K562 (cell line): ENCODE measurements at regions not wholly inside any gene's neighbourhood (a gene's known extent, or its start where the extent isn't known, plus 50 kb on each side); places are given as distances from the start of the nearest gene placed in this dataset.

ENCODE experiments used
- ARID1B ChIP-seq: fragments of 450-650 bp; IDR thresholded peaks from 2 replicates; pipeline ENCODE4 v1.6.1; 2016; ENCODE audit warnings: antibody characterized with exemption, mild to moderate bottlenecking, inconsistent platforms
- CSDE1 ChIP-seq, 2 experiments: fragments of 450-650 bp; IDR thresholded peaks; 2 replicates each; pipeline ENCODE4 v1.6.1; 2016; ENCODE audit warnings: mild to moderate bottlenecking in 1 of 2
- DDX20 ChIP-seq: fragments of 450-650 bp; IDR thresholded peaks from 2 replicates; pipeline ENCODE4 v1.6.1; 2016; ENCODE audit warnings: missing genetic modification characterization, low read depth, mild to moderate bottlenecking, missing compliant biosample characterization, moderate library complexity
- HIVEP1 ChIP-seq: fragments of 250-450 bp; sonication (Bioruptor Pico); IDR thresholded peaks from 2 replicates; pipeline ENCODE4 v1.4.0; 2020; ENCODE audit warnings: mild to moderate bottlenecking
- MAX ChIP-seq: sonication (generic); formaldehyde crosslinking; IDR thresholded peaks from 2 replicates; pipeline ENCODE4 v1.9.0; 2022; ENCODE audit warnings: mild to moderate bottlenecking, missing genetic modification reagents
- MLX ChIP-seq, 2 experiments: fragments of 450-650 bp in 1 of 2; sonication (generic) in 1 of 2; formaldehyde crosslinking; conservative IDR thresholded peaks; 2 replicates each; pipeline versions ENCODE4 v1.4.0 to v1.8.1; 2020 to 2022; ENCODE audit warnings: mild to moderate bottlenecking in 1 of 2, missing genetic modification reagents in 1 of 2
- MNT ChIP-seq, 2 experiments: fragments of 450-650 bp; conservative IDR thresholded peaks; 2 replicates each; pipeline ENCODE4 v1.6.1; 2017; ENCODE audit warnings: mild to moderate bottlenecking in 2 of 2, moderate library complexity in 2 of 2
- NCOA2 ChIP-seq, 2 experiments: fragments of 450-650 bp; IDR thresholded peaks; 2 replicates each; pipeline ENCODE4 v1.6.1; 2018; ENCODE audit warnings: mild to moderate bottlenecking in 2 of 2, moderate library complexity in 1 of 2; ENCODE audit not compliant: partially characterized antibody in 2 of 2
- NCOA6 ChIP-seq: fragments of 450-650 bp; IDR thresholded peaks from 2 replicates; pipeline ENCODE4 v1.6.1; 2017; ENCODE audit warnings: mild to moderate bottlenecking
- NFRKB ChIP-seq: fragments of 450-650 bp; IDR thresholded peaks from 2 replicates; pipeline ENCODE4 v1.6.1; 2016; ENCODE audit warnings: low read depth
- NR3C1 ChIP-seq: sonication (generic); formaldehyde crosslinking; IDR thresholded peaks from 2 replicates; pipeline ENCODE4 v1.8.1; 2022; ENCODE audit warnings: missing genetic modification reagents
- NUFIP1 ChIP-seq: fragments of 450-650 bp; IDR thresholded peaks from 2 replicates; pipeline ENCODE4 v1.6.1; 2018; ENCODE audit not compliant: partially characterized antibody
- PTTG1 ChIP-seq: fragments of 450-650 bp; IDR thresholded peaks from 2 replicates; pipeline ENCODE4 v1.6.1; 2016; ENCODE audit warnings: low read depth, mild to moderate bottlenecking, missing genetic modification characterization, missing compliant biosample characterization
- RAD51 ChIP-seq: fragments of 450-650 bp; IDR thresholded peaks from 2 replicates; pipeline ENCODE4 v1.7.1; 2016; ENCODE audit warnings: low read depth, mild to moderate bottlenecking, borderline replicate concordance
- TCFL5 ChIP-seq: fragments of 250-450 bp; sonication (Bioruptor Pico); conservative IDR thresholded peaks from 2 replicates; pipeline ENCODE4 v1.6.1; 2021; ENCODE audit warnings: mild to moderate bottlenecking, moderate library complexity, matching md5 sums
- TOE1 ChIP-seq, 2 experiments: fragments of 450-650 bp in 1 of 2; sonication (generic) in 1 of 2; formaldehyde crosslinking in 1 of 2; IDR thresholded peaks; 2 replicates each; pipeline versions ENCODE4 v1.7.1 to v1.8.0; 2016 to 2022; ENCODE audit warnings: borderline replicate concordance in 2 of 2, mild to moderate bottlenecking in 2 of 2, antibody characterized with exemption in 1 of 2, inconsistent platforms in 1 of 2, low read depth in 1 of 2, missing genetic modification reagents in 1 of 2, moderate library complexity in 1 of 2
- USF1 ChIP-seq: sonication (generic); formaldehyde crosslinking; IDR thresholded peaks from 2 replicates; pipeline ENCODE4 v1.9.0; 2022; ENCODE audit warnings: mild to moderate bottlenecking, missing genetic modification reagents
- ZBTB5 ChIP-seq: fragments of 450-650 bp; IDR thresholded peaks from 2 replicates; pipeline ENCODE4 v1.6.1; 2017; ENCODE audit warnings: antibody characterized with exemption
- ZBTB8A ChIP-seq: fragments of 450-650 bp; IDR thresholded peaks from 2 replicates; pipeline ENCODE4 v1.6.1; 2018; ENCODE audit warnings: mild to moderate bottlenecking, moderate library complexity; ENCODE audit not compliant: partially characterized antibody
- ZFP36 ChIP-seq: fragments of 150-350 bp; IDR thresholded peaks from 2 replicates; pipeline ENCODE4 v1.6.1; 2018; ENCODE audit warnings: low read length, low read depth; ENCODE audit not compliant: partially characterized antibody
- ZKSCAN8 ChIP-seq: fragments of 200-800 bp; sonication (Bioruptor generic); IDR thresholded peaks from 2 replicates; pipeline ENCODE4 v1.6.1; 2016; ENCODE audit warnings: missing genetic modification characterization, missing compliant biosample characterization
- ZNF668 ChIP-seq: fragments of 250-450 bp; sonication (Bioruptor Pico); IDR thresholded peaks from 2 replicates; pipeline ENCODE4 v1.8.0; 2022; ENCODE audit warnings: mild to moderate bottlenecking, inconsistent platforms
- ZNF707 ChIP-seq: fragments of 250-450 bp; sonication (Bioruptor Pico); conservative IDR thresholded peaks from 2 replicates; pipeline ENCODE4 v1.8.0; 2022; ENCODE audit warnings: inconsistent platforms, mild to moderate bottlenecking, moderate library complexity
- TF ChIP-seq, protein P1 (sequence below): sonication (generic); IDR thresholded peaks from 2 replicates; pipeline ENCODE4 v1.6.1; 2016

- no peak for TF ChIP-seq DDX20 (tag)
- TF ChIP-seq, protein P1, sequence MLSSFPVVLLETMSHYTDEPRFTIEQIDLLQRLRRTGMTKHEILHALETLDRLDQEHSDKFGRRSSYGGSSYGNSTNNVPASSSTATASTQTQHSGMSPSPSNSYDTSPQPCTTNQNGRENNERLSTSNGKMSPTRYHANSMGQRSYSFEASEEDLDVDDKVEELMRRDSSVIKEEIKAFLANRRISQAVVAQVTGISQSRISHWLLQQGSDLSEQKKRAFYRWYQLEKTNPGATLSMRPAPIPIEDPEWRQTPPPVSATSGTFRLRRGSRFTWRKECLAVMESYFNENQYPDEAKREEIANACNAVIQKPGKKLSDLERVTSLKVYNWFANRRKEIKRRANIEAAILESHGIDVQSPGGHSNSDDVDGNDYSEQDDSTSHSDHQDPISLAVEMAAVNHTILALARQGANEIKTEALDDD = 0 out of 2 replicates have a peak, but pooled peaks have one; percentile 38
- no peak for TF ChIP-seq NCOA2 (IDR thresholded peaks at IDR 0.05; ENCODE audit: partially characterized antibody in 2 of 2)
- TF ChIP-seq ZFP36 = no peak
- no peak for TF ChIP-seq TCFL5
- TF ChIP-seq PTTG1 (tag) = no peak
- TF ChIP-seq MNT (conservative IDR thresholded peaks at IDR 0.05) = 0 out of 4 replicates have a peak, but pooled peaks have one; percentile 14 to 30
- no peak for TF ChIP-seq USF1 (CRISPR knock-in tag)
- TF ChIP-seq NUFIP1 = no peak
- TF ChIP-seq ZNF668 (CRISPR knock-in tag) = no peak
- no peak for TF ChIP-seq CSDE1 (IDR thresholded peaks at IDR 0.05)
- no peak for TF ChIP-seq NCOA6
- TF ChIP-seq MLX (CRISPR knock-in tag; conservative IDR thresholded peaks at IDR 0.05) = no peak
- no peak for TF ChIP-seq ZKSCAN8
- TF ChIP-seq TOE1 (IDR thresholded peaks at IDR 0.05; ENCODE audit: borderline replicate concordance) = no peak
- TF ChIP-seq TOE1 (CRISPR knock-in tag; IDR thresholded peaks at IDR 0.05; ENCODE audit: borderline replicate concordance, low read depth) = no peak
- no peak for TF ChIP-seq MAX (CRISPR knock-in tag)
- TF ChIP-seq ARID1B = peak; percentile 97
- TF ChIP-seq ZBTB5 = no peak
- no peak for TF ChIP-seq ZNF707 (CRISPR knock-in tag)
- TF ChIP-seq HIVEP1 (CRISPR knock-in tag) = no peak
- TF ChIP-seq ZBTB8A = no peak
- TF ChIP-seq RAD51 = no peak
- TF ChIP-seq NFRKB = no peak
- no peak for TF ChIP-seq NR3C1 (CRISPR knock-in tag)
Measured at GRCh38 chr2:195595825-195596224, 61.2 kb upstream of the SLC39A10 start (continued).
